ENCODE measurements at regions not wholly inside any gene's neighbourhood (a gene's known extent, or its start where the extent isn't known, plus 50 kb on each side); places are given as distances from the start of the nearest gene placed in this dataset.

GRCh38 chr7:156067156-156067555, 254.9 kb upstream of the SHH start:
- Mint-ChIP-seq H3K27me3 (no peaks in the 10 kb centered on the region), H3K4me3 (no peak overlapping the region), H3K9me3 (peaks cover 0 to 4% (median 2%) of the 10 kb centered on the region in 7 donors), H3K4me1 (no peaks in the 10 kb centered on the region), H3K36me3 (no peaks in the 10 kb centered on the region), H3K27ac (no peak overlapping the region)
- no peaks in the 10 kb centered on the region for H3K9me3 ChIP-seq (ENCODE audit: control insufficient read depth in 2 of 2, low read length in 2 of 2)
- ATAC-seq (ENCODE audit: low read depth in 2 of 2), result no peak
- H3K27ac ChIP-seq (ENCODE audit: insufficient read depth, low read length, poor library complexity, severe bottlenecking), result no peak overlapping the region
- H3K4me3 ChIP-seq (ENCODE audit: low read depth, low read length), result no peak overlapping the region
- no peak for DNase-seq
- no peaks in the 10 kb centered on the region for H3K4me1 ChIP-seq (ENCODE audit: control insufficient read depth, insufficient read depth, low read length, poor library complexity, severe bottlenecking)
- no peaks in the 10 kb centered on the region for H3K36me3 ChIP-seq (ENCODE audit: control insufficient read depth, insufficient read depth, low read length)
- H3K27me3 ChIP-seq (ENCODE audit: control insufficient read depth, insufficient read depth, low read length), result no peaks in the 10 kb centered on the region

- Histone ChIP-seq H3K4me1 (ENCODE audit: control insufficient read depth, insufficient read depth, low read length, poor library complexity, severe bottlenecking) (no peaks in the 10 kb centered on the region), H3K27ac (ENCODE audit: insufficient read depth, low read length, poor library complexity, severe bottlenecking) (no peak overlapping the region), H3K4me3 (ENCODE audit: low read depth, low read length) (no peak overlapping the region), H3K36me3 (ENCODE audit: control insufficient read depth, insufficient read depth, low read length) (no peaks in the 10 kb centered on the region), H3K27me3 (ENCODE audit: control insufficient read depth, insufficient read depth, low read length) (no peaks in the 10 kb centered on the region), H3K9me3 (ENCODE audit: control insufficient read depth in 2 of 2, low read length in 2 of 2) (no peaks in the 10 kb centered on the region)
- Mint-ChIP-seq H3K4me1 (no peaks in the 10 kb centered on the region), H3K4me3 (no peak overlapping the region), H3K27ac (no peak overlapping the region), H3K9me3 (peaks cover 0 to 9% (median 2%) of the 10 kb centered on the region in 7 donors), H3K27me3 (no peaks in the 10 kb centered on the region), H3K36me3 (no peaks in the 10 kb centered on the region)
- ATAC-seq (ENCODE audit: low read depth in 2 of 2) (no peak), DNase-seq (no peak)
Measured at GRCh38 chr7:156065400-156065799, 253.1 kb upstream of the SHH start.

GRCh38 chr7:156064971-156065386, 252.7 kb upstream of the SHH start:
- no peak overlapping the region for H3K27ac ChIP-seq (ENCODE audit: insufficient read depth, low read length, poor library complexity, severe bottlenecking)
- Mint-ChIP-seq H3K9me3 (peaks cover 0 to 11% (median 4%) of the 10 kb centered on the region in 7 donors), H3K4me3 (no peak overlapping the region), H3K36me3 (no peaks in the 10 kb centered on the region), H3K4me1 (no peaks in the 10 kb centered on the region), H3K27me3 (peaks cover 3% of the 10 kb centered on the region), H3K27ac (no peak overlapping the region)
- no peaks in the 10 kb centered on the region for H3K4me1 ChIP-seq (ENCODE audit: control insufficient read depth, insufficient read depth, low read length, poor library complexity, severe bottlenecking)
- no peak overlapping the region for H3K4me3 ChIP-seq (ENCODE audit: low read depth, low read length)
- no peaks in the 10 kb centered on the region for H3K27me3 ChIP-seq (ENCODE audit: control insufficient read depth, insufficient read depth, low read length)
- no peaks in the 10 kb centered on the region for H3K36me3 ChIP-seq (ENCODE audit: control insufficient read depth, insufficient read depth, low read length)
- H3K9me3 ChIP-seq (ENCODE audit: control insufficient read depth in 2 of 2, low read length in 2 of 2), result no peaks in the 10 kb centered on the region
- DNase-seq, result no peak
- ATAC-seq (ENCODE audit: low read depth in 2 of 2), result no peak

- Mint-ChIP-seq H3K27me3 (peaks cover 4% of the 10 kb centered on the region), H3K4me3 (no peak overlapping the region), H3K36me3 (no peaks in the 10 kb centered on the region), H3K4me1 (no peaks in the 10 kb centered on the region), H3K27ac (no peak overlapping the region), H3K9me3 (peaks cover 0 to 11% (median 2%) of the 10 kb centered on the region in 7 donors)
- no peaks in the 10 kb centered on the region for H3K36me3 ChIP-seq (ENCODE audit: control insufficient read depth, insufficient read depth, low read length)
- DNase-seq (no peak), ATAC-seq (ENCODE audit: low read depth in 2 of 2) (no peak)
- no peak overlapping the region for H3K27ac ChIP-seq (ENCODE audit: insufficient read depth, low read length, poor library complexity, severe bottlenecking)
- no peaks in the 10 kb centered on the region for H3K9me3 ChIP-seq (ENCODE audit: control insufficient read depth in 2 of 2, low read length in 2 of 2)
- no peaks in the 10 kb centered on the region for H3K4me1 ChIP-seq (ENCODE audit: control insufficient read depth, insufficient read depth, low read length, poor library complexity, severe bottlenecking)
- no peak overlapping the region for H3K4me3 ChIP-seq (ENCODE audit: low read depth, low read length)
- H3K27me3 ChIP-seq (ENCODE audit: control insufficient read depth, insufficient read depth, low read length), result no peaks in the 10 kb centered on the region
Measured at GRCh38 chr7:156063241-156063810, 251.1 kb upstream of the SHH start.

DNA sequence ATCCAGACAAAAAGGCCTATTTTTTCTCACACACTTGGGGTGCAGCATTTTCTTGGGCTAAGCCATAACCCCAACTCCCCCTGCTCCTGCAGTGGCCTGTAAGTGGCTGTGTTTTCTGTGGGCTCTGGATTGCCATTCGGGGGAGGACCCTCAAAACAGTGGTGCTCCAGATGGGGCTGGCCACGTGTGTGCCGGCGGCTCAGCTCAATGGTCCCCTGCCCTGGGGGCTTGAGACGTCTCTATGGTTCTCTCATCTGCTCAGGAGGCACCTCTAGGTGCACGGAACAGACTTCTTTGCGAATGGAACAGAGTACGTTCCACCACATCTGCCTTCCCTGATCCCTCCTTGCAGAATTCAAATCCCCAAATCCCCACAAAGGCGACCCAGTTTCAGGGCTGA, 250.0 kb upstream of the SHH start:
- Mint-ChIP-seq H3K9me3 (peaks cover 0 to 11% (median 2%) of the 10 kb centered on the region in 7 donors), H3K4me3 (no peak overlapping the region), H3K27me3 (peaks cover 4% of the 10 kb centered on the region), H3K4me1 (no peaks in the 10 kb centered on the region), H3K27ac (no peak overlapping the region), H3K36me3 (no peaks in the 10 kb centered on the region)
- ATAC-seq (ENCODE audit: low read depth in 2 of 2), result no peak
- Histone ChIP-seq H3K27me3 (ENCODE audit: control insufficient read depth, insufficient read depth, low read length) (no peaks in the 10 kb centered on the region), H3K27ac (ENCODE audit: insufficient read depth, low read length, poor library complexity, severe bottlenecking) (no peak overlapping the region), H3K4me1 (ENCODE audit: control insufficient read depth, insufficient read depth, low read length, poor library complexity, severe bottlenecking) (no peaks in the 10 kb centered on the region), H3K4me3 (ENCODE audit: low read depth, low read length) (no peak overlapping the region), H3K36me3 (ENCODE audit: control insufficient read depth, insufficient read depth, low read length) (no peaks in the 10 kb centered on the region), H3K9me3 (ENCODE audit: control insufficient read depth in 2 of 2, low read length in 2 of 2) (no peaks in the 10 kb centered on the region)
- DNase-seq, result no peak

- Histone ChIP-seq H3K4me3 (ENCODE audit: low read depth, low read length) (no peak overlapping the region), H3K36me3 (ENCODE audit: control insufficient read depth, insufficient read depth, low read length) (no peaks in the 10 kb centered on the region), H3K4me1 (ENCODE audit: control insufficient read depth, insufficient read depth, low read length, poor library complexity, severe bottlenecking) (no peaks in the 10 kb centered on the region), H3K9me3 (ENCODE audit: control insufficient read depth in 2 of 2, low read length in 2 of 2) (no peaks in the 10 kb centered on the region), H3K27me3 (ENCODE audit: control insufficient read depth, insufficient read depth, low read length) (no peaks in the 10 kb centered on the region), H3K27ac (ENCODE audit: insufficient read depth, low read length, poor library complexity, severe bottlenecking) (no peak overlapping the region)
- DNase-seq (no peak), ATAC-seq (ENCODE audit: low read depth in 2 of 2) (no peak)
- H3K9me3 Mint-ChIP-seq, result peaks cover 0 to 11% (median 2%) of the 10 kb centered on the region in 7 donors
- peaks cover 4% of the 10 kb centered on the region for H3K27me3 Mint-ChIP-seq
- H3K4me3 Mint-ChIP-seq, result no peak overlapping the region
- H3K36me3 Mint-ChIP-seq, result no peaks in the 10 kb centered on the region
- H3K4me1 Mint-ChIP-seq, result no peaks in the 10 kb centered on the region
- H3K27ac Mint-ChIP-seq, result no peak overlapping the region
Measured at GRCh38 chr7:156061689-156062255, 249.5 kb upstream of the SHH start.

DNA sequence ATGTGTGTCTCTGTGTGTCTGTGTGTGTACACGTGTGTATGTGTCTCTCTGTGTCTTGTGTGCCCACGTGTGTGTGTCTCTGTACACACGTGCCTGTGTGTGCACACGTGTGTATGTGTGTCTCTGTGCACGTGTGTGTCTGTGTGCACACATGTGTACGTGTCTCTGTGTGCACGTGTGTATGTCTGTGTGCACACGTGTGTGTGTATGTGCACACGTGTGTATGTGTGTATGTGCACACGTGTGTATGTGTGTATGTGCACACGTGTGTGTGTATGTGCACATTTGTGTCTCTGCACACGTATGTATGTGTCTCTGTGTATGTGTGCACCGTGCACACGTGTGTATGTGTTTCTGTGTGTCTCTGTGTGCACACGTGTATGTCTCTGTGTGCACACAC, 248.7 kb upstream of the SHH start:
- Histone ChIP-seq H3K9me3 (ENCODE audit: control insufficient read depth in 2 of 2, low read length in 2 of 2) (no peaks in the 10 kb centered on the region), H3K4me1 (ENCODE audit: control insufficient read depth, insufficient read depth, low read length, poor library complexity, severe bottlenecking) (no peaks in the 10 kb centered on the region), H3K4me3 (ENCODE audit: low read depth, low read length) (no peak overlapping the region), H3K27me3 (ENCODE audit: control insufficient read depth, insufficient read depth, low read length) (no peaks in the 10 kb centered on the region), H3K36me3 (ENCODE audit: control insufficient read depth, insufficient read depth, low read length) (no peaks in the 10 kb centered on the region), H3K27ac (ENCODE audit: insufficient read depth, low read length, poor library complexity, severe bottlenecking) (no peak overlapping the region)
- Mint-ChIP-seq H3K9me3 (peaks cover 0 to 11% (median 2%) of the 10 kb centered on the region in 7 donors), H3K27ac (no peak overlapping the region), H3K4me3 (no peak overlapping the region), H3K27me3 (peaks cover 4% of the 10 kb centered on the region), H3K36me3 (no peaks in the 10 kb centered on the region), H3K4me1 (no peaks in the 10 kb centered on the region)
- no peak for ATAC-seq (ENCODE audit: low read depth in 2 of 2)
- DNase-seq, result no peak

DNA sequence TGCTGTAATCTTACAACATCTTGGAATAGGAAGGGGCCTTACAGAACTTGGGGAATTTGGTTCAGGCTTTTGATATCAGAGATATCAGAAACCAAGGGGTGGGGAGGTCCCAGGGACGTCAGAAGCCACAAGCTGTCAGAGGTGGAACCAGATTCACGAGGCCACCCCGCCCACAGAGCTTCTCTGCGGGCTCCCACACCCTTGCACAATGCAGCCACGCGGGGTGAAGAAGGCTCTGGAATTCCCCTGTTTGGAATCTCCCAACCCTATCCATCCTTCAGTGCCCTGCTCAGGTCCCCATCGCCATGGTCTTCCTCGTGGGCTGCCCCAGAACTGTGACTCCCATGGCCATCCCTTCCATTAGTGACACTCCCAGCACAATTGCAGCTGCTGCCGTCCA, 247.1 kb upstream of the SHH start:
- Mint-ChIP-seq H3K4me1 (no peaks in the 10 kb centered on the region), H3K36me3 (no peaks in the 10 kb centered on the region)

More for the DNA sequence above, 247.1 kb upstream of the SHH start:
- no peaks in the 10 kb centered on the region for H3K4me1 ChIP-seq (ENCODE audit: control insufficient read depth, insufficient read depth, low read length, poor library complexity, severe bottlenecking)
- no peak overlapping the region for H3K27ac ChIP-seq (ENCODE audit: insufficient read depth, low read length, poor library complexity, severe bottlenecking)
- H3K27ac Mint-ChIP-seq, result no peak overlapping the region
- ATAC-seq (ENCODE audit: low read depth in 2 of 2) (no peak), DNase-seq (no peak)
- H3K4me3 Mint-ChIP-seq, result no peak overlapping the region
- no peaks in the 10 kb centered on the region for H3K9me3 ChIP-seq (ENCODE audit: control insufficient read depth in 2 of 2, low read length in 2 of 2)
- peaks cover 0 to 11% (median 2%) of the 10 kb centered on the region in 7 donors for H3K9me3 Mint-ChIP-seq
- no peak overlapping the region for H3K4me3 ChIP-seq (ENCODE audit: low read depth, low read length)
- no peaks in the 10 kb centered on the region for H3K36me3 ChIP-seq (ENCODE audit: control insufficient read depth, insufficient read depth, low read length)
- H3K27me3 ChIP-seq (ENCODE audit: control insufficient read depth, insufficient read depth, low read length), result no peaks in the 10 kb centered on the region
- peaks cover 4% of the 10 kb centered on the region for H3K27me3 Mint-ChIP-seq
